Esophagus muscularis mucosa (tissue), 4 donors: ENCODE measurements at regions not wholly inside any gene's neighbourhood (a gene's known extent, or its start where the extent isn't known, plus 50 kb on each side); places are given as distances from the start of the nearest gene placed in this dataset.

Experiments used
- DNase-seq: peaks from one replicate; pipeline ENCODE4 v3.0.0-alpha.2; 2017; ENCODE audit errors: extremely low spot score
- H3K27ac ChIP-seq, 4 donors: fragments of 200-600 bp; sonication (generic); replicated peaks in 1 of 4; 1 replicate in 3 of 4; 2 replicates in 1 of 4; pipeline ENCODE4 v1.5.1; 2016 to 2019; ENCODE audit warnings: mild to moderate bottlenecking in 1 of 4
- H3K27me3 ChIP-seq, 4 donors: fragments of 200-600 bp; sonication (generic); one replicate each; pipeline versions ENCODE4 v1.5.1 to v1.6.0; 2016 to 2019
- H3K36me3 ChIP-seq, 4 donors: fragments of 200-600 bp; sonication (generic); one replicate each; pipeline ENCODE4 v1.5.1; 2016 to 2019
- H3K4me1 ChIP-seq, 4 donors: fragments of 200-600 bp; sonication (generic); one replicate each; pipeline ENCODE4 v1.5.1; 2016 to 2019
- H3K4me3 ChIP-seq, 4 donors: fragments of 200-600 bp; sonication (generic); 1 replicate in 2 of 4; 2 replicates in 2 of 4; pipeline ENCODE4 v1.5.1; 2016 to 2019; ENCODE audit warnings: mild to moderate bottlenecking in 4 of 4, moderate library complexity in 1 of 4
- H3K9me3 ChIP-seq, 4 donors: fragments of 200-600 bp; sonication (generic); 1 replicate in 3 of 4; 2 replicates in 1 of 4; pipeline ENCODE4 v1.5.1; 2016 to 2019
- CTCF ChIP-seq, 3 experiments: fragments of 200-600 bp in 2 of 3; fragments of 450-650 bp in 1 of 3; sonication (generic) in 2 of 3; IDR thresholded peaks; one replicate each; pipeline ENCODE4 v1.5.1; 2017 to 2019; ENCODE audit warnings: antibody characterized with exemption in 3 of 3, mild to moderate bottlenecking in 2 of 3, moderate library complexity in 1 of 3
- EP300 ChIP-seq: sonication (generic); formaldehyde crosslinking; IDR thresholded peaks from one replicate; pipeline ENCODE4 v1.6.1; 2017; ENCODE audit warnings: antibody characterized with exemption
- POLR2A ChIP-seq: fragments of 450-650 bp; IDR thresholded peaks from one replicate; pipeline ENCODE4 v1.6.1; 2017; ENCODE audit warnings: antibody characterized with exemption, moderate library complexity, mild to moderate bottlenecking, low read depth
- POLR2AphosphoS5 ChIP-seq, 2 donors: sonication (generic); formaldehyde crosslinking; IDR thresholded peaks; one replicate each; pipeline ENCODE4 v1.6.1; 2017; ENCODE audit warnings: antibody characterized with exemption in 2 of 2
- WGBS: methylation state at CpG from one replicate; pipeline ENCODE4 v1.1.5; 2018; 5-methylcytosine and 5-hydroxymethylcytosine counted together
- intact Hi-C: fragments of 100-400 bp; cut with DNase I; formaldehyde crosslinking; loops from one replicate; pipeline ENCODE4 v1.15.1; 2023

GRCh38 chr2:147110317-147110716, 734.5 kb upstream of the ACVR2A start:
- TF ChIP-seq POLR2A (no peak), POLR2AphosphoS5 (IDR thresholded peaks at IDR 0.05) (no peak), CTCF (IDR thresholded peaks at IDR 0.05) (no peak), EP300 (no peak)

GRCh38 chr2:147109291-147109690, 735.5 kb upstream of the ACVR2A start:
- no peak for DNase-seq
- Histone ChIP-seq H3K4me1 (no peaks in the 10 kb centered on the region), H3K4me3 (no peak overlapping the region), H3K9me3 (no peaks in the 10 kb centered on the region), H3K27me3 (no peaks in the 10 kb centered on the region), H3K36me3 (no peaks in the 10 kb centered on the region), H3K27ac (no peak overlapping the region)
- 90% methylated on average over 2 of the region's 2 CpGs for WGBS
- intact Hi-C loops = no loop called here
- TF ChIP-seq CTCF (IDR thresholded peaks at IDR 0.05) (no peak), POLR2A (no peak), POLR2AphosphoS5 (IDR thresholded peaks at IDR 0.05) (no peak), EP300 (no peak)

More at GRCh38 chr2:147110317-147110716, 734.5 kb upstream of the ACVR2A start:
- Histone ChIP-seq H3K36me3 (no peaks in the 10 kb centered on the region), H3K4me1 (no peaks in the 10 kb centered on the region), H3K27me3 (no peaks in the 10 kb centered on the region), H3K9me3 (no peaks in the 10 kb centered on the region), H3K4me3 (no peak overlapping the region), H3K27ac (no peak overlapping the region)
- DNase-seq = no peak
- WGBS = 71% methylated on average over 4 of the region's 4 CpGs
- intact Hi-C loops = no loop called here

- no peak overlapping the region for H3K4me3 ChIP-seq
- intact Hi-C loops = no loop called here
- no peaks in the 10 kb centered on the region for H3K27me3 ChIP-seq
- H3K36me3 ChIP-seq = no peaks in the 10 kb centered on the region
- no peaks in the 10 kb centered on the region for H3K4me1 ChIP-seq
- TF ChIP-seq CTCF (IDR thresholded peaks at IDR 0.05) = no peak
- TF ChIP-seq POLR2AphosphoS5 (IDR thresholded peaks at IDR 0.05) = no peak
- TF ChIP-seq EP300 = no peak
- TF ChIP-seq POLR2A = no peak
- 60% methylated on average over 2 of the region's 2 CpGs for whole genome bisulfite sequencing
- DNase-seq = no peak
- no peak overlapping the region for H3K27ac ChIP-seq
- H3K9me3 ChIP-seq = no peaks in the 10 kb centered on the region
These were observed 736.3 kb upstream of the ACVR2A start for GRCh38 chr2:147108548-147108947.

GRCh38 chr2:147101941-147102790, 742.7 kb upstream of the ACVR2A start:
- no peak for TF ChIP-seq EP300
- no peak for TF ChIP-seq POLR2A
- TF ChIP-seq POLR2AphosphoS5 (IDR thresholded peaks at IDR 0.05) = no peak
- no peak for TF ChIP-seq CTCF (IDR thresholded peaks at IDR 0.05)
- intact Hi-C loops = no loop called here
- H3K27ac ChIP-seq = no peak overlapping the region
- no peak overlapping the region for H3K4me3 ChIP-seq
- no peaks in the 10 kb centered on the region for H3K27me3 ChIP-seq
- WGBS = 75% methylated on average over 5 of the region's 5 CpGs
- peaks cover 0 to 16% (median 10%) of the 10 kb centered on the region in 4 donors for H3K4me1 ChIP-seq
- no peaks in the 10 kb centered on the region for H3K36me3 ChIP-seq
- no peak for DNase-seq
- no peaks in the 10 kb centered on the region for H3K9me3 ChIP-seq
